NCI-H1417 treated with DMSO at 0.1 percent for 48 hours (cell line): ENCODE measurements at regions not wholly inside any gene's neighbourhood (a gene's known extent, or its start where the extent isn't known, plus 50 kb on each side); places are given as distances from the start of the nearest gene placed in this dataset.
"Not testable (repeated sequence)": the region's sequence is repeated elsewhere in the genome, so short reads cannot be mapped to it uniquely, and the experiment has no call there.

ENCODE experiments used
- DNase-seq: peaks from one replicate; lab custom pipeline; 2025; lab: John Stamatoyannopoulos, UW

DNA sequence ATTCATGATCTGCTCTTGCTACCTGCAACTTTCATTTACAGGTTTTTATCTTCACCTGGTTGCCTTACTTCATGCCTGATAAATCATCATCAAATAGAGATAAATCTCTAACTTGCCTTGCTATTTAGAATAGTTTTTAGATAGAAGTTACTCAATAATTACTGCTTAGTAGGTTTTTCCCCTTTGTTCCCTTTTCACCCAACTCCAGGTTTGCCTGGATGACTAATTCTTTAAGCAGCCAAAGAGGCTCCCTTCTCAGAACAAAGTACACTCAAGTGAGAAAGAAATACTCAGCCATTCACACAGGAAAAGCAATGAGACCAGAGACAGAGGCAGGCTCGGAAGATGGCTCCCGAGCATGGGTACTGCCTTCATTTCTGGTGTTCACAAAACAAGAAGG, 268.1 kb upstream of the CRBN start:
- no peak for DNase-seq

DNA sequence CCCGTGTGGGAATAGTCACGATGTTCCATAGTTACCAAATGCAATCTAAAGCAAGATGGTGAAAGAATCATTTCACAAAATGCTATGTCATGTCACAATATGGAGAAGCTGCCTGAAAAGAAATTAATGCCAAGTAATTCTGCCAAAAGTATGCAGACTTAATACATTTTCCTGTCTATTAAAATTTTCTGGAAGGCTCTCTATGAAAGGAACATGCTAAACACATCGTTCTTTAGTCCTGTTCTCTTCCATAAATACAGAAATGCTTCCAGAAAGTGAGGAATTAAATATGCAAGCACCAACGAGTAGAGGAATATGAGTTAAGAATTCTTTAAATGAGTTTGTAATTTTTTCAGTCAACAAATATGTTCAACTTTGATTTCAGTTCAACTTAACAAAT, 266.8 kb upstream of the CRBN start:
- DNase-seq, result no peak

DNA sequence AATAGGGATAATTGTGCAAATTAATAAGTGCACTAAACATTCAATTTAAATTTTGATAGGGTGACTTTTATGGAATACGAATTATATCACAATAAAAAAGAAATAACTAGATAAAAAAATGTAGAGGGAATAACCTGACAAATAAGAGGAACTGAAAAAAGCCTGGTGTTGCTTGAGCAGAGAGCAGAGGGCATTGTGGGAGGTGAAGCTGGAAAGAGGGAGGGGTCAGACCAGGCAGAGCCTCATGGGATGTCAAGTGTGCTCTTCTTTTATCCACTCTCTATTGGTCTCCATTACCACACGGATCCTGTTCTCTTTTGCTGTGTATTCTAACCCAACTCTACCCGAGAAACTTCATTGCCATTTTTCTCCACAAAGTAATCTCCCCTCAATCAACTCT, 264.0 kb upstream of the CRBN start:
- no peak for DNase-seq

DNA sequence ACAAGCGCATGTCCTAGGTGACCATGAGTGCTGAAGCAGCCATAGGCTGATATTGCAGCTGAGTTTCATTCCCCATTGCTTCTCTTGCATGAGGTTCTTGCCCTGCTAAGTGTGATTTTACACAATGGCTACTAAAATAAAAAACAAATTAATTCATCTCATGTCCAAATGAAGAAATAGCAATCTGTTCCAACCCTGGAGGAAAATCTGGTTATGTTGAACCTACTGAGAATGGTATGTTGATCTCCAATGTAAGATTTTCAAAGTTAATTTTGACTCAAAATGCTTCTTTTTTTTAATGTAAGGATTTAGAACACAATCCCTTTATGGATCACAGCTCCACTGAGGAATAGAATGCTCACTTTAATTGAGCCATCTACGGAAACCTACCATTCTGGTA, 254.2 kb upstream of the CRBN start:
- DNase-seq, result no peak

DNA sequence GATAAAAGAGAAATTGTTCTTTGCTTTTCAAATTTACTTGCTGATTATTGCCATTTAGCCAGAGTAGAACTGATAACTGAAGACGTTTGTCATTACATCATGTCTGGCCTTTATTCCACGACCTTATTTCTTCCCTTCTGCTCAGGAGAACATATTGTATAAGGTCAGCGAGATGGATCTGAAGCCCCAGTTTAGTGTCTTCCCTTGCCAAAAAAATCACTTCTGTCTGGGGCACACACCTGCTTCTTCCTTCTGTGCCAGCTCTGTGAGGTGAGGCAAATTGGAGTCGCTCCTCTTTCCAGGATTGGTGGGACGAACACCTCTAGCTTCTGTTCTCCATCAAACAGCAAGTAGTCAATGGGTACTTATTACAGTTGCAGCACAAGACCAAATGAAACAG, 250.3 kb upstream of the CRBN start:
- DNase-seq, result no peak

DNA sequence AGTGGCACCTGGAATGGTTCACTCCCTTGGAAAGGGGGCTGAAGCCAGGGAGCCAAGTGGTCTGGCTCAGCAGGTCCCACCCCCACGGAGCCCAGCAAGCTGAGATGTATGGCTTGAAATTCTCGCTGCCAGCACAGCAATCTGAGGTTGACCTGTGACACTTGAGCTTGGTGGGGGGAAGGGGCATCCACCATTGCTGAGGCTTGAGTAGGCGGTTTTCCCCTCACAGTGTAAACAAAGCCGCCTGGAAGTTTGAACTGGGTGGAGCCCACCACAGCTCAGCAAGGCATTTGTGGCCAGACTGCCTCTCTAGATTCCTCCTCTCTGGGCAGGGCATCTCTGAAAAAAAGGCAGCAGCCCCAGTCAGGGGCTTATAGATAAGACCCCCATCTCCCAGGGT, 228.2 kb upstream of the CRBN start:
- not testable (repeated sequence) for DNase-seq

DNA sequence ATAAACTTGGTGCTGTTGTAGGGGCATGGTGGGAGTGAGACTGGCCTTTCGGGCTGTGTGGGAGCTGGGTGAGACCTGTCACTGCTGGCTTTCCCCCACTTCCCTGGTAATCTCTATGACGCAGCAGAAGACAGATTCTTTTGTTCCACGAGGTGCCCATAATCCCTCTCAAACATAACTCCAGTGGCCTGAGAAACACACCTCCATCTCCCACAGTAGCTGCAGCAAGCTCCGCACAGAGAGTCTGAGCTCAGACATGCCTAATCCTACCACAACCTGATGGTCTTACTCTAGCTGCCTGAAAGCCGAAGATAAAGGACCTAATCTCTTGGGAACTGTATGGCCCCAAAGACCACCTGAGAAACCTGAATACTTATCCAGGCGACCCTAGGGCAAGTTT, 225.6 kb upstream of the CRBN start:
- DNase-seq, result no peak

DNA sequence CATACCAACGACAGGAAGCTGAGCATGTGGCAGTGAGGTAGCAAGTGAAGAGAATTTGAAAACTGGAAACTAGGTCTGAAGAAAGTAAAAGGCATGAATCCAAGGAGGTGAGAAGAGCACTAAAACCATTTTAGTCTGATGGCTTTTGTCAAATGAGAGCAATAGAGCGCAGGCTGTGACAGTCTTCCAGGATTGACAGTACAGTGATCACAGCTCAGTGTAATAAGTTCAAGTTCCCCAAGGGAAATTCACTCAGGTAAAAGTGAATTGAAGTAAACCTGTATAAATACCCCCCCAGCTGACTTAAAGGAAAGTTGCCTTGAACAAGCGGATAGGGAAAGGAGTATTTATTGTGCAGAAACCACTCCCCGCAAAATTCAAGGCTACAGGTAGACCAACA, 224.2 kb upstream of the CRBN start:
- DNase-seq, result no peak

DNA sequence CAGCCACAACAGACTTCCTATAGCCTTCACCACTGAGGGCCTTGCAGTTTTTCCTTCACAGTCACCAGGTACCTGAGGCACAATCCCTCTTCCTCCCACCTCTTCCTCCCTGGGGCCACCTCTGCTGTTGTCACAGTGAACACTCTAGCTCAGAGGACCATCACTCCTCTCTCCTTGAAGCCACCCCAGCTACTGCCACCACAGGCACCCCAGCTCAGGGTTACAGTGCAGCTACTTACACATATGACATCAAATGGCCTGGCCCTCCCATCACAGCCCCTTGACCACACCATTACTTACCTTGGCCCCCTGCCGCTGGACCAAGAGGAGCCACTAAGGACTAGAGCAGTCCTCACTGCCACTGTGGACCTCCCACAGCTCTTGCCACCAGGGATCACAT, 213.5 kb upstream of the CRBN start:
- DNase-seq, result no peak

DNA sequence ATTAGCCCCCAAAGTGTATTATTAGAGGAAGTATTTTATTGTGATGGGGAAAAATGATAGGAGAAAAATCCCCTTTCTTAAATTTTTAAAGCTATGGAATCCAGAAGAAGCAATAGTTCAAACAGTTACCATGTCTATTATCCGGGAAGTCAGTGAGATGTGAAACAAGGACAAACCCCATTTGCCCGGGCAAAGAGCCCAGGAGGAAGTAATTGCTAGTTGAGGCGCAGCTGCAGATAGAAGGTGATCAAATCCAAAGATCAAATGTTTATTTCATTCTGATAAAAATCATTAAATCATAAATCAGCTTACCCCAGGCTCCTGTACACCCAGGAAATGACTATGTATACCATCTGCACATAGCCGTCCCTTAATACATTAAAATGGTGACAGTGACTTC, 204.0 kb upstream of the CRBN start:
- DNase-seq, result no peak

DNA sequence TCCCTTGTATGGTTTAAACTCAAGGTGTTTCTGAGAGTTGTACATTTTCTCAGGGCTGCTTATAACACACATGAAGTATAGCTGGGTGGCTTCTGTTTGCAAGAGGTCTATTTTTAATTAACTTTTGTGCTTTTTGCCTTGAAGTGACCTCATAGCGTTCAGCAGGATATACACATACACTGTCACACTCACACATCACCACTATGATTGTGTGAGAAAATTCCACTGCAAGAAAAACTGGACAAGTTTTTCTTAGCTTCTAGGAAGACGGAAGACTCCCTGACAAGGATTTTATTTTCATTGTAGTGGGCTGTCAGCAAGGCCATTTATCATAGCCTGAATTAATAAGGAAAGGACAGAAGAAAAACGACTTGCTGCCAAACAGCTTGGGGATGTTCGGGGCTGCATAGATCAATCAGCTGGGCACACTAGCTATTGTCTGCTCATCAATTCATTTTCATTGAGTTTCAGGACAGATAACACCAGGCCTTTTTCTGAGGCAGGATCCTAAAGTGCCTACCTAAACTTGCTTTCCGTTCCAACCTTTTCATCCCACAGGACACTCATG, 192.8 kb upstream of the CRBN start:
- DNase-seq, result no peak

DNA sequence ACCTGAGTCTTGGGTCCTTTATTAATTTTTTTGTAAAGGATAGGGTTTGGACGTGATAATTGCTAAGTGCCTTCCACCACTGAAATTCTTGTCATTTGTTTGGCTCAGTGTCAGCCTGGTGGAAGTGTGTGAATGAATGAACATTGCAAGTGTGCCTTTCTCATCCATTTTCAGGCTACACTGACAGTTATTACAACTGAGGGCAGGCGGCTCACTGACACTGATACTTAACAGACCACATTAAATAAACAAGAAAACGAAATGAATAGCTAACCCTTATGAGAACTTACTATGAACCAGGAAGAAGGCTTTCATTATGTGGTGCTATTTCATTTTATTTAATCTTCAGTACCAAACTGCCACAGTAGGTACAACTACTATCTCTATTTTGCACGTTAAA, 188.8 kb upstream of the CRBN start:
- no peak for DNase-seq

DNA sequence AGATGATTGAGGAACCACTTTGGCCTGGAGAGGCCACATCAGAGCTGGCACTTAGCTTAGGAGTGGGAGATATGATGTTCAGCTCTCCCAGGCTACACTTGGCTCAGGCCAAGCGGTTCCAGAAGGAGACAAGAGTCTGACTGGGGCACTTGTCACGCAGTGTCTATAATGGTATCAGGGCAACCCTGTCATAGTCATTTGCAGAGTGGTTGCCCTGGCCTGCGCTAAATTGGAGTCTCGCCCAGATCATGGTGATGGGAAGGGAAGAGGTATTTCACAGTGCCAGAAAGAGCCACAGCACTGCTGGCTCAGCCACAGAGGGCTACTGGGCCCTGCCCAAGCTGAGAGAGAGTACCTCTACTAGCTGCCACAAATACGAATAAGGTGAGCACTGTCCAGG, 186.9 kb upstream of the CRBN start:
- no peak for DNase-seq

DNA sequence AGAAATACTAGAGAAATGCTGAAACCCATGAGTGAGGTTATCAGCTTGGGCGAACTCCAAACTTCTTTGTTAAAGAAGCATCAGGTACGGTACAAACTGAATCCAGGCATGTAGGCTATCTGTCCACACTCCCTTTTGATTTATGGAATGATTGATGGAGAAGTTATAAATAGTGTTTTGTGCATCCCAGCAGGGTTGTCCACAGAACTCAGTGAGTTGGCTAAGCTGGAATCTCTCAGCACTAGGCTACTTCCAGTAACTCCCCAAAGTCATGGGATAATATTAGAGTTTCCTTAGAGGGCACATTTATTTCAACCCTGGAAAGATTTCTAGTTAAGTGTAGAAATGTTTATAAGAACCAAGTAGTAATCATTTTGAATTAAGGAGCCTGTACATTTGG, 186.2 kb upstream of the CRBN start:
- DNase-seq, result no peak

DNA sequence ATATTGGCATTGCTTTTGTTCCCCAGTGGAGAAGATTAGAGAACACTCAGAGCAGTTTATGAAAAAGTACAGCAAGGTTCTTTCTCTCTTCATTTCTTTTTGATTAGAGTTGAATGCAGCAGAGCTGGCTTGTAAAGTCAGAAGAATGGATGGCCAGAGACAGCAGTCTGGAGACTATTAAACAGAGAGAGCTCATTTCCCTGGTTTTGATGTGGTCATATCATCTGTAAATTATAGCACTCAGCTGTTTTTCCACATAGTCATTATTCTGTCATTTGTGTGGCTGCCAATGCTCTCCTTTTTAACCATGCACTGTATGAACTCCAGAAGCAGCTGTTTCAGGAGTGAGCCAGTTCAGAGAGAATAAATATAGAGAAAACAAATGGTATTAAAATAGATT, 177.4 kb upstream of the CRBN start:
- no peak for DNase-seq

DNA sequence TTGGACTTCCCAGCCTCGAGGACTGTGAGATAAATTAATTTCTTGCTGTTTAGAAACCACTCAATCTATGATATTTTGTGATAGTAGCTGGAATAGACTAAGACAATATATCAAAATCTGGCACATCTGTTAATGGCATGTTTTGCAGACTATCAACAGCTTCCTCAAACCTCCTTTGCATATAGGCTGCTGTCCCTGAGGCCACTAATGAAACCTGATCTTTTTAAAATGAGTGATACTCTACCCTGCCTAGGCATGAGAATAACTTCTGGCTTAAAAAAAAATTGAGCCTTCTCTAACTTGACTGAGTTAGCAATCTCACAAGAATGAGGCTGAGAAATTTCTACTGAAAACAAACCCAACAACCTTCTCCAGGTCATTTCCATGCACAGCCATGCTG, 176.0 kb upstream of the CRBN start:
- DNase-seq, result no peak

DNA sequence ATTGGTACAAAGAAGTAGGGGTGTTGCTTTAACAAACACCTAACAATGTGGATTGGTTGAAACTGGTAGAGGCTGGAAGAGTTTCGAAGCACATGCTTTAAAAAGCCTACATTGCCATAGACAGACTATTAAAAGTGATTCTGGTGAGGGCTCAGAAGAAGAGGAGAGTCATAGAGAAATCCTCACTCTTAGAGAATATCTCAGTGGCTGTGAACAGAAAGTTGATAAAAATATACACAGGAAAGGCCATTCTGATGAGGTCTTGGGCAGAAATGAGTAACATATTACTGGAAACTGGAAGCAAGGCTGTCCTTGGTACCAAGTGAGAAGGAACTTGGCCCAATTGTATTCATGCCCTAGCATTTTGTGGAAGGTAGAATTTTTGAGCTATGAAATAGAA, 173.7 kb upstream of the CRBN start:
- DNase-seq, result no peak

DNA sequence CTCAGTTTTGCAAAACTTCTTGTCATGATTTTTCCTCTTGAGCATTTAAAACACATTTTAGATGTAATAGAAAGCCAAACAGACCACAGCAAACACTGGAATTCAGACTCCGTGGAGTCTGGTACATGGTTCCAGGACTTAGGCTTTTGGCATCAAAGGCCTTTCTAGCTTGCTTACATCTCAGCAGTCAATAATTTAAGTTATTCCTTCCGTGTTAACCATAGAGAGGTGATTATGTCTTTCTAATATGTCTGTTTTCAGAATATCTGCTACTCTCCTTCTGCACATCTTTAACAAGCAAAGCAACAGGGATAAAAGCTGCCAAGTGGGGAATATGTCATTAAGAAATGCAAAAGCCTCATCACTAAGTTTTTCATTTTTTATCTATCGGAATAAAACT, 171.7 kb upstream of the CRBN start:
- no peak for DNase-seq

DNA sequence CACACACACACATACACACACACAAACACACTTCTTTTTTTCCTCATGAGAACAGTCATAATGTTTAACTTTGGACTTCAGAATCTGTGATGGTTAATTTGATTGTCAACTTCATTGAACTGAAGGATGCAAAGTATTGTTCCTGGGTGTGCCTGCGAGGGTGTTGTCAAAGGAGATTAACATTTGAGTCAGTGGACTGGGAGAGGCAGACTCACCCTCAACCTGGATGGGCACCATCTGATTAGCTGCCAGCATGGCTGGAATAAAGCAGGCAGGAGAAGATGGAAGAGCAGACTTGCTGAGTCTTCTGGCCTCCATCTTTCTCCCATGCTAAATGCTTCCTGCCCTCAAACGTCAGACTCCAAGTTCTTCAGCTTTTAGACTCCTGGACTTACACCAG, 167.6 kb upstream of the CRBN start:
- not testable (repeated sequence) for DNase-seq

DNA sequence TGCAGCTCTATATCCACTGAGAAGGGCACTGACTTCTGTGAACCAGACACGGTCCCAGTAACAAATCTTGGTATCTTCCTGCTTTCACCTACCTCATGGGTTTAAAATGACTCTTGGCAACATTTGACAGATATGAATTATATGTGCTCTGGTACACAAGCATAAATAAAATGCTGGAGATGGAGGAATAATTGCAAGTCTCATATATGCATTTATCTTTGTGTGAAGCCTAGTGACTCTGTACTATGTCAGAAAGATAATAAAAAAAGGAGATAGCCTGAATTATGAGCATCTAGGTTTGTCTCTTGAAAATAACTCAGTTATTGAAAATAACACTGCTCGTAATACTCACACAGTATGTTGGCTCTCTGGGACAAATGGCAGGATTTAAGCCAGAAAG, 167.1 kb upstream of the CRBN start:
- no peak for DNase-seq

DNA sequence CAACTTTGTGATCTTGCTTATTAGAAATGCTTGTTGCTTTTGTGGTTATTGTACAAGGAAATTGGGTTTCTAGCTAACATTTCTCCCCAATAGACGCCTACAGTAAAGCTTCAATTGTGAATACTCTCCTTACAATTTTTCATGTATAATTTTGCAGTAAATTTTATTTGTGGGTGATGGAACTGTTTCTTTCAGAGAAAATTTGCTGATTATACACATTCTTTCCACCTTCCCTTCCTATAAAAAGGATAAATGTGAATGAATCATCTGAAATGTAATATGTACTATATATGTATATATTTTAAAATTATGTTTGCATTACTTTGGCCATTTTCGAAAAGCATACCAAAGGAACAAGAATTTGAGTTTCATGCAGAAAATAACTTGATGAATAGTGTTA, 162.7 kb upstream of the CRBN start:
- no peak for DNase-seq

DNA sequence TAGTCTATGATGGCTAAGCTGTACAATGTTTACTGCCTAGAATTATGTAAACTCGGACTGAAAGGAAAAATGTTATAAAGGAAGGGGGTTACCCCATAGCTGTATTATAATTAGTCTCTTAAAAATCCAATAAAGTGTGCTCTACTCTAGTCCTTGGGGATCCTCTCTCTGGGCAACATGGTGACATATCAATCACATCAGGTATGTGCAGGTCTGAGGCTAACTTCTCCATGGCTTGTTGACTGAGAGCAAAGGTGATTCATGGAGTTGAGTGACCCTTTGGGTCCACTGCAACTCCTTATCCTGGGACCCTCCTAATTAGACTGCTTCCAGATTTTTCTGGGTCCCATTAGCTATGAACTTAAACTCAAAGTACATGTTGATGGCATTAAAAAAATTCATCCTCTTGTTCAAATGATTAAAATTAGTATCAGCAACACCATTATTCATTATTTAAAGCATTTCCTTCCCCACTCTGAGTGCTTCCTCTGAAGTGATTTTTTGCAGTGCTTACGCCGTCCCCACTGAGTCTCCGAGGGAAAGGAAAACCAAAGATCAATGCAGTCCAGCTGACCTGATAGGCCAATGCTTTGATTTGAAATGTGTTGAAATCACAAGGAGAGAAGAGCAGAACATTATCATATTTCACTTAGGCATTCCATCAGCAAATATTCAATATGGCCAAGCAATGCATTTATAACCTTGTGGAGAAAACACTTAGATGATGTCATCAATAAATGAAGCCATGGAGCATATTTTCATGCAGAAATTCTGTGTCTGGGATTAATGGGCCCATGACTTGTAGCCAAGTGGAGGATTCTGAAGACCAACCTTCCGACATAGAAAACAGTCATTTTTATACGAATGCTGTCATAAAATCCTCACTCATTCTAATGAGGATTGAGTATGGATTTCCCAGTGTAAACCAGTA, 161.7 kb upstream of the CRBN start:
- no peak for DNase-seq

DNA sequence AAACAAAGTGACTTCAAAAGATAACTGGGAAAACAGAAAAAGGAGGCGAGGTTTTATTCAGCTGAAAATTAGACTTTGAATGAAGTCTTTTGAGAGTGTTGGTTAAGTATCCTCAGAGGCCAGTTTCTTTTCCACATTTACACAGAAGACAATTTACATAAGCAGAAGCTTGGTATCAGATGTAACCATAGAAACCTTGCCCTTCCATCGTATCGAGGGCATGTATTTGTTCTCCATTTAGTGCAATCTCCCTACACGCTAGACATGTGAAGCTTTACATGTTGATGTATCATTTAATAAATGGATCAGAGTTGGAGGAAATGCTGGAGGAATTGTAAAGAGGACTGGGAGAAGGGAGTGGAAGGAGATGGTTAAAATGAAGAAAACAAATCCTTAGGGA, 161.0 kb upstream of the CRBN start:
- no peak for DNase-seq

DNA sequence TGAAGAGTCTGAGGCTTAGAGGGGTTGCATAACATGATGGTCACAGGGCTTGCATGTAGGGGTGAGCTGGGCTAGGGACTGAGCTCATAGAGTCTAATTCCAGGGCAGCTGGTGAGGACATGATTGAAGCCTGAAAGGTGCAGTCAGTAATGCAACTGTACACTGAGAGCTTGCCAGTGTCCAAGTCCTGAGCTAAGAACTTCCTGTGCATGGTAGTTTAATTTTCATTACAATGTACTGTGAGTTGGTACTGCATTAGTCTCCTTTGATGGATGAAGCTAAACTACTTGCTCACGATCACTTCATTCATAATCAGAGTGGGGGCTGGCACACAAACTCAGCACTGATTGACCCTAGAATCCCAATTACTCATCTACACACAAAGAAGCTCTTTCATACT, 156.4 kb upstream of the CRBN start:
- DNase-seq, result no peak
